ENCODE measurements at regions not wholly inside any gene's neighbourhood (a gene's known extent, or its start where the extent isn't known, plus 50 kb on each side); places are given as distances from the start of the nearest gene placed in this dataset.
A peak's percentile ranks its signal among the peaks of the same experiment; 100 is the strongest.

GRCh38 chr7:142371586-142372377 lies 113.9 kb upstream of the PRSS58 start:
- no peaks in the 10 kb centered on the region for H3K27me3 ChIP-seq (ENCODE audit: insufficient read depth, low read length, poor library complexity, severe bottlenecking)
- H3K9me2 ChIP-seq (replicated peaks; ENCODE audit: low read depth, low read length) = no peaks in the 10 kb centered on the region
- no peaks in the 10 kb centered on the region for H3K36me3 ChIP-seq (ENCODE audit: insufficient read depth, low read length)
- H4K20me1 ChIP-seq (ENCODE audit: insufficient read depth, low read length, poor library complexity, severe bottlenecking) = no peaks in the 10 kb centered on the region
- no peaks in the 10 kb centered on the region for H3K79me2 ChIP-seq (ENCODE audit: insufficient read depth, low read length)
- H3K9ac ChIP-seq (ENCODE audit: low read depth, low read length, poor library complexity, severe bottlenecking) = peak overlapping the region; percentile 15
- no peaks in the 10 kb centered on the region; the same call in 1 of the 2 replicates for H3F3A ChIP-seq (ENCODE audit: low read depth)
- peaks cover 29% of the 10 kb centered on the region for H3K4me1 ChIP-seq (ENCODE audit: insufficient read depth, low read length, poor library complexity, severe bottlenecking)
- TF ChIP-seq CTCF (conservative IDR thresholded peaks at IDR 0.05; ENCODE audit: low read length) (no peak), EZH2phosphoT487 (IDR thresholded peaks at IDR 0.05; ENCODE audit: borderline replicate concordance) (no peak)
- H3K4me3 ChIP-seq (ENCODE audit: low read length, poor library complexity, severe bottlenecking) = no peak overlapping the region
- no peak overlapping the region for H2AFZ ChIP-seq (ENCODE audit: low read length)
- H3K4me2 ChIP-seq (ENCODE audit: low read depth, low read length, poor library complexity, severe bottlenecking) = no peak overlapping the region
- peaks cover 12% of the 10 kb centered on the region for H3K9me3 ChIP-seq (ENCODE audit: insufficient read depth, low read depth, low read length)

GRCh38 chr7:142365410-142365842 lies 107.6 kb upstream of the PRSS58 start:
- Histone ChIP-seq H3K79me2 (ENCODE audit: insufficient read depth, low read length) (no peaks in the 10 kb centered on the region), H3K4me3 (ENCODE audit: low read length, poor library complexity, severe bottlenecking) (no peak overlapping the region), H3K27me3 (ENCODE audit: insufficient read depth, low read length, poor library complexity, severe bottlenecking) (no peaks in the 10 kb centered on the region), H3K4me2 (ENCODE audit: low read depth, low read length, poor library complexity, severe bottlenecking) (no peak overlapping the region), H3K9me2 (replicated peaks; ENCODE audit: low read depth, low read length) (no peaks in the 10 kb centered on the region), H3K36me3 (ENCODE audit: insufficient read depth, low read length) (no peaks in the 10 kb centered on the region), H3K9ac (ENCODE audit: low read depth, low read length, poor library complexity, severe bottlenecking) (peak overlapping the region; percentile 29), H4K20me1 (ENCODE audit: insufficient read depth, low read length, poor library complexity, severe bottlenecking) (no peaks in the 10 kb centered on the region), H2AFZ (ENCODE audit: low read length) (no peak overlapping the region), H3K9me3 (ENCODE audit: insufficient read depth, low read depth, low read length) (peaks cover 12% of the 10 kb centered on the region), H3F3A (ENCODE audit: low read depth) (peaks cover 7% of the 10 kb centered on the region; the same call in 1 of the 2 replicates), H3K4me1 (ENCODE audit: insufficient read depth, low read length, poor library complexity, severe bottlenecking) (peaks cover 41% of the 10 kb centered on the region)
- TF ChIP-seq EZH2phosphoT487 (IDR thresholded peaks at IDR 0.05; ENCODE audit: borderline replicate concordance) = no peak
- no peak for TF ChIP-seq CTCF (conservative IDR thresholded peaks at IDR 0.05; ENCODE audit: low read length)

GRCh38 chr7:142364551-142364950 lies 106.7 kb upstream of the PRSS58 start:
- no peaks in the 10 kb centered on the region for H3K79me2 ChIP-seq (ENCODE audit: insufficient read depth, low read length)
- no peak overlapping the region for H2AFZ ChIP-seq (ENCODE audit: low read length)
- no peaks in the 10 kb centered on the region for H3K36me3 ChIP-seq (ENCODE audit: insufficient read depth, low read length)
- H3K9me3 ChIP-seq (ENCODE audit: insufficient read depth, low read depth, low read length) = peaks cover 12% of the 10 kb centered on the region
- H4K20me1 ChIP-seq (ENCODE audit: insufficient read depth, low read length, poor library complexity, severe bottlenecking) = no peaks in the 10 kb centered on the region
- H3K4me3 ChIP-seq (ENCODE audit: low read length, poor library complexity, severe bottlenecking) = no peak overlapping the region
- H3K9ac ChIP-seq (ENCODE audit: low read depth, low read length, poor library complexity, severe bottlenecking) = peak overlapping the region; percentile 29
- TF ChIP-seq EZH2phosphoT487 (IDR thresholded peaks at IDR 0.05; ENCODE audit: borderline replicate concordance) = no peak
- no peak for TF ChIP-seq CTCF (conservative IDR thresholded peaks at IDR 0.05; ENCODE audit: low read length)
- H3K4me1 ChIP-seq (ENCODE audit: insufficient read depth, low read length, poor library complexity, severe bottlenecking) = peaks cover 50% of the 10 kb centered on the region
- no peaks in the 10 kb centered on the region for H3K27me3 ChIP-seq (ENCODE audit: insufficient read depth, low read length, poor library complexity, severe bottlenecking)
- peaks cover 7% of the 10 kb centered on the region; the same call in 1 of the 2 replicates for H3F3A ChIP-seq (ENCODE audit: low read depth)
- H3K9me2 ChIP-seq (replicated peaks; ENCODE audit: low read depth, low read length) = no peaks in the 10 kb centered on the region
- H3K4me2 ChIP-seq (ENCODE audit: low read depth, low read length, poor library complexity, severe bottlenecking) = no peak overlapping the region

Data from Loucy (cell line).